H9 (cell line): ENCODE measurements at regions not wholly inside any gene's neighbourhood (a gene's known extent, or its start where the extent isn't known, plus 50 kb on each side); places are given as distances from the start of the nearest gene placed in this dataset.

ENCODE experiments used
- DNase-seq: peaks from one replicate; pipeline ENCODE4 v3.0.0-alpha.2; 2017
- H2AFZ ChIP-seq: one replicate; pipeline ENCODE4 v1.6.1; 2013; ENCODE audit warnings: mild to moderate bottlenecking, low read length, control low read depth, moderate library complexity
- H2AK5ac ChIP-seq: 2 replicates; pipeline ENCODE4 v1.6.1; 2013; ENCODE audit warnings: low read length, control low read depth, mixed read lengths; ENCODE audit not compliant: insufficient read length
- H2BK120ac ChIP-seq: one replicate; pipeline ENCODE4 v1.6.1; 2013; ENCODE audit warnings: low read depth, mild to moderate bottlenecking, low read length, control low read depth, inconsistent platforms; ENCODE audit not compliant: poor library complexity, severe bottlenecking
- H2BK12ac ChIP-seq: 2 replicates; pipeline ENCODE4 v1.6.1; 2013; ENCODE audit warnings: low read length, control low read depth, mixed read lengths, low read depth; ENCODE audit not compliant: insufficient read length
- H2BK15ac ChIP-seq: 2 replicates; pipeline ENCODE4 v1.6.1; 2013; ENCODE audit warnings: low read depth, low read length, control low read depth
- H2BK20ac ChIP-seq: one replicate; pipeline ENCODE4 v1.6.1; 2013; ENCODE audit warnings: low read depth, mild to moderate bottlenecking, low read length, control low read depth, inconsistent platforms; ENCODE audit not compliant: poor library complexity, severe bottlenecking
- H2BK5ac ChIP-seq: 2 replicates; pipeline ENCODE4 v1.6.1; 2013; ENCODE audit warnings: low read length, control low read depth, mixed read lengths; ENCODE audit not compliant: insufficient read length
- H3K14ac ChIP-seq: 2 replicates; pipeline ENCODE4 v1.6.1; 2013; ENCODE audit warnings: low read length, control low read depth; ENCODE audit not compliant: insufficient read depth
- H3K18ac ChIP-seq: 2 replicates; pipeline ENCODE4 v1.6.1; 2013; ENCODE audit warnings: low read depth, mild to moderate bottlenecking, mixed read lengths, low read length, control low read depth; ENCODE audit not compliant: insufficient read length
- H3K23ac ChIP-seq: 2 replicates; pipeline ENCODE4 v1.6.1; 2013; ENCODE audit warnings: low read length, control low read depth, mixed read lengths, low read depth; ENCODE audit not compliant: insufficient read length
- H3K23me2 ChIP-seq: 2 replicates; pipeline ENCODE4 v1.6.1; 2013; ENCODE audit warnings: low read depth, mild to moderate bottlenecking, mixed read lengths, low read length, control low read depth; ENCODE audit not compliant: insufficient read length, poor library complexity, severe bottlenecking
- H3K27ac ChIP-seq: 2 replicates; pipeline ENCODE4 v1.5.1; 2013; ENCODE audit warnings: low read length, control low read depth, mixed read lengths, low read depth; ENCODE audit not compliant: insufficient read length
- H3K27me3 ChIP-seq: 2 replicates; pipeline ENCODE4 v1.6.1; 2013; ENCODE audit warnings: low read length, control low read depth, inconsistent platforms; ENCODE audit not compliant: insufficient read depth
- H3K4ac ChIP-seq: 2 replicates; pipeline ENCODE4 v1.6.1; 2013; ENCODE audit warnings: low read depth, mild to moderate bottlenecking, control low read depth, inconsistent platforms, low read length, moderate library complexity
- H3K4me1 ChIP-seq: 2 replicates; pipeline ENCODE4 v1.6.1; 2013; ENCODE audit warnings: low read length, control low read depth, inconsistent platforms; ENCODE audit not compliant: insufficient read depth
- H3K4me2 ChIP-seq: 2 replicates; pipeline ENCODE4 v1.6.1; 2013; ENCODE audit warnings: low read length, control low read depth, mixed read lengths; ENCODE audit not compliant: insufficient read length, insufficient read depth
- H3K56ac ChIP-seq: 2 replicates; pipeline ENCODE4 v1.6.1; 2013; ENCODE audit warnings: low read depth, mild to moderate bottlenecking, mixed read lengths, low read length, control low read depth; ENCODE audit not compliant: insufficient read length
- H3K79me1 ChIP-seq: 2 replicates; pipeline ENCODE4 v1.6.1; 2013; ENCODE audit warnings: low read depth, mild to moderate bottlenecking, moderate library complexity, low read length, control low read depth, inconsistent platforms; ENCODE audit not compliant: insufficient read depth, poor library complexity, severe bottlenecking
- H3K79me2 ChIP-seq: 2 replicates; pipeline ENCODE4 v1.6.1; 2013; ENCODE audit warnings: low read length, control low read depth, inconsistent platforms; ENCODE audit not compliant: insufficient read depth
- H3K9ac ChIP-seq: 2 replicates; pipeline ENCODE4 v1.6.1; 2013; ENCODE audit warnings: low read length, control low read depth, mixed read lengths; ENCODE audit not compliant: insufficient read length; ENCODE audit errors: extremely low read depth
- H3K9me3 ChIP-seq: one replicate; pipeline ENCODE4 v1.6.1; 2013; ENCODE audit warnings: low read depth, low read length, inconsistent platforms; ENCODE audit not compliant: control insufficient read depth
- H3T11ph ChIP-seq: one replicate; pipeline ENCODE4 v1.6.1; 2013; ENCODE audit warnings: mild to moderate bottlenecking, low read length, control low read depth, inconsistent platforms
- H4K20me1 ChIP-seq: one replicate; pipeline ENCODE4 v1.6.1; 2013; ENCODE audit not compliant: control insufficient read depth, insufficient read length, insufficient read depth
- H4K5ac ChIP-seq: 2 replicates; pipeline ENCODE4 v1.6.1; 2013; ENCODE audit warnings: low read depth, mild to moderate bottlenecking, mixed read lengths, low read length, control low read depth; ENCODE audit not compliant: insufficient read length
- H4K8ac ChIP-seq: replicated peaks from 2 replicates; pipeline ENCODE4 v1.6.1; 2013; ENCODE audit warnings: low read length, control low read depth, mixed read lengths, low read depth; ENCODE audit not compliant: insufficient read length
- H4K91ac ChIP-seq: 2 replicates; pipeline ENCODE4 v1.6.1; 2013; ENCODE audit warnings: low read depth, mild to moderate bottlenecking, moderate library complexity, mixed read lengths, low read length, control low read depth; ENCODE audit not compliant: insufficient read length
- H3K27ac Mint-ChIP-seq, 3 experiments: 2 replicates in 2 of 3; 3 replicates in 1 of 3; pipeline ENCODE4 v1.8.0; 2020 to 2021; ENCODE audit warnings: mixed read lengths in 3 of 3, mild to moderate bottlenecking in 1 of 3, moderate library complexity in 1 of 3
- H3K27me3 Mint-ChIP-seq: 2 replicates; pipeline ENCODE4 v1.8.0; 2021; ENCODE audit warnings: low read depth, mild to moderate bottlenecking, moderate library complexity, mixed read lengths
- H3K36me3 Mint-ChIP-seq, 3 experiments: 2 replicates in 2 of 3; 3 replicates in 1 of 3; pipeline ENCODE4 v1.8.0; 2020 to 2021; ENCODE audit warnings: low read depth in 3 of 3, mixed read lengths in 3 of 3; ENCODE audit not compliant: insufficient read depth in 1 of 3
- H3K4me1 Mint-ChIP-seq, 2 experiments: 2 replicates each; pipeline ENCODE4 v1.8.0; 2020; ENCODE audit warnings: mixed read lengths in 2 of 2
- H3K4me3 Mint-ChIP-seq, 2 experiments: 2 replicates in 1 of 2; 3 replicates in 1 of 2; pipeline ENCODE4 v1.8.0; 2020 to 2021; ENCODE audit warnings: mild to moderate bottlenecking in 2 of 2, mixed read lengths in 2 of 2, moderate library complexity in 1 of 2
- H3K9me3 Mint-ChIP-seq, 2 experiments: 2 replicates in 1 of 2; 3 replicates in 1 of 2; pipeline ENCODE4 v1.8.0; 2020; ENCODE audit warnings: mild to moderate bottlenecking in 2 of 2, mixed read lengths in 2 of 2, moderate library complexity in 1 of 2
- WGBS: extraction: QIAGEN DNeasy Blood & Tissue Kit; methylation state at CpG from one replicate; pipeline ENCODE4 v1.1.7; 2013; ENCODE audit warnings: missing lambda C conversion rate, low lambda C conversion rate, mixed read lengths; ENCODE audit not compliant: insufficient read length; ENCODE audit errors: extremely low coverage; 5-methylcytosine and 5-hydroxymethylcytosine counted together
- TF ChIP-seq, protein P1 (sequence below): fragments of 200-600 bp; sonication (generic); conservative IDR thresholded peaks from 3 replicates; pipeline ENCODE4 v1.8.0; 2021; ENCODE audit warnings: antibody characterized with exemption, mild to moderate bottlenecking

DNA sequence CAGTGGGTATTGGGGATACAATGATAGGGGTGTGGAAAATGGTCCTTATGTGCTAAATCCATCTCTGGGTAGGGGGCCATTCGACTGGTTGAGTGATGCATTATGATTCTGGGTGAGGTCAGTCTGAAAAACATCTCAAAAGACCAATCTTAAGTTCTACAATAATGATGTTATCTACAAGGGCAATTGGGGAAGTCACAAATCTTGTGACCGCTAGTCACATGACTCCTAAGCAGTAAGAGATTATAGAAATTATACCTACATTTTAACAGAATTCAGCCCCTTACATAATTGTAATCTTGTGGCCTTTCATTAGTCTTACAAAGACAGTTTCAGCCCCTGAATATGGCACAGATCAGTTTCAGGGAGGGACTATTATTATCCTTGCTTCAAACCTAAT is 224.7 kb downstream of the PIK3R1 start:
- Mint-ChIP-seq H3K4me3 (no peak overlapping the region), H3K36me3 (no peaks in the 10 kb centered on the region; a peak in 1 of 7 replicates), H3K9me3 (no peaks in the 10 kb centered on the region), H3K4me1 (0 out of 4 replicates have a peak, but pooled peaks cover 0 to 2% of the 10 kb centered on the region in 2 experiments), H3K27ac (no peak overlapping the region), H3K27me3 (no peaks in the 10 kb centered on the region)
- Histone ChIP-seq H3K56ac (no peak overlapping the region), H2AFZ (no peak overlapping the region), H4K8ac (no peak overlapping the region), H2BK12ac (no peak overlapping the region), H3K4me1 (no peaks in the 10 kb centered on the region), H3K18ac (no peak overlapping the region), H3K9me3 (no peaks in the 10 kb centered on the region), H3K4ac (no peak overlapping the region), H3K79me2 (no peaks in the 10 kb centered on the region), H2BK5ac (no peak overlapping the region), H3K14ac (no peak overlapping the region), H2BK15ac (no peak overlapping the region), H2BK120ac (no peak overlapping the region), H4K20me1 (no peaks in the 10 kb centered on the region), H3K27me3 (no peaks in the 10 kb centered on the region), H3T11ph (no peak overlapping the region), H3K4me2 (no peak overlapping the region), H3K79me1 (no peaks in the 10 kb centered on the region), H3K23me2 (no peaks in the 10 kb centered on the region), H3K23ac (no peak overlapping the region), H4K91ac (no peak overlapping the region), H3K9ac (no peak overlapping the region), H3K27ac (no peak overlapping the region), H4K5ac (no peak overlapping the region), H2BK20ac (no peak overlapping the region), H2AK5ac (no peak overlapping the region)
- no CpG with 5 or more reads among the region's 2 CpGs for WGBS
- TF ChIP-seq, protein P1, sequence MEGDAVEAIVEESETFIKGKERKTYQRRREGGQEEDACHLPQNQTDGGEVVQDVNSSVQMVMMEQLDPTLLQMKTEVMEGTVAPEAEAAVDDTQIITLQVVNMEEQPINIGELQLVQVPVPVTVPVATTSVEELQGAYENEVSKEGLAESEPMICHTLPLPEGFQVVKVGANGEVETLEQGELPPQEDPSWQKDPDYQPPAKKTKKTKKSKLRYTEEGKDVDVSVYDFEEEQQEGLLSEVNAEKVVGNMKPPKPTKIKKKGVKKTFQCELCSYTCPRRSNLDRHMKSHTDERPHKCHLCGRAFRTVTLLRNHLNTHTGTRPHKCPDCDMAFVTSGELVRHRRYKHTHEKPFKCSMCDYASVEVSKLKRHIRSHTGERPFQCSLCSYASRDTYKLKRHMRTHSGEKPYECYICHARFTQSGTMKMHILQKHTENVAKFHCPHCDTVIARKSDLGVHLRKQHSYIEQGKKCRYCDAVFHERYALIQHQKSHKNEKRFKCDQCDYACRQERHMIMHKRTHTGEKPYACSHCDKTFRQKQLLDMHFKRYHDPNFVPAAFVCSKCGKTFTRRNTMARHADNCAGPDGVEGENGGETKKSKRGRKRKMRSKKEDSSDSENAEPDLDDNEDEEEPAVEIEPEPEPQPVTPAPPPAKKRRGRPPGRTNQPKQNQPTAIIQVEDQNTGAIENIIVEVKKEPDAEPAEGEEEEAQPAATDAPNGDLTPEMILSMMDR, result no peak
- no peak for DNase-seq
